ENCODE measurements at regions not wholly inside any gene's neighbourhood (a gene's known extent, or its start where the extent isn't known, plus 50 kb on each side); places are given as distances from the start of the nearest gene placed in this dataset.

- Histone ChIP-seq H3K36me3 (ENCODE audit: control insufficient read depth, insufficient read depth, low read length) (no peaks in the 10 kb centered on the region), H3K9me3 (ENCODE audit: control insufficient read depth, insufficient read depth, low read length) (0 out of 2 replicates have a peak, but pooled peaks cover 6% of the 10 kb centered on the region), H3K9ac (ENCODE audit: low read depth, low read length) (no peak overlapping the region), H3K27me3 (ENCODE audit: control insufficient read depth, insufficient read depth, low read length) (no peaks in the 10 kb centered on the region), H3K4me3 (ENCODE audit: low read depth, low read length) (no peak overlapping the region), H3K4me1 (ENCODE audit: control insufficient read depth, insufficient read depth, low read length) (no peaks in the 10 kb centered on the region), H3K27ac (ENCODE audit: low read depth, low read length) (no peak overlapping the region)
These were observed 476.7 kb upstream of the CCDC179 start for GRCh38 chr11:23336961-23337360.

GRCh38 chr11:23353611-23354010 is 493.3 kb upstream of the CCDC179 start:
- Histone ChIP-seq H3K27ac (ENCODE audit: low read depth, low read length) (no peak overlapping the region), H3K4me1 (ENCODE audit: control insufficient read depth, insufficient read depth, low read length) (no peaks in the 10 kb centered on the region), H3K4me3 (ENCODE audit: low read depth, low read length) (no peak overlapping the region), H3K9ac (ENCODE audit: low read depth, low read length) (no peak overlapping the region), H3K9me3 (ENCODE audit: control insufficient read depth, insufficient read depth, low read length) (no peaks in the 10 kb centered on the region), H3K36me3 (ENCODE audit: control insufficient read depth, insufficient read depth, low read length) (no peaks in the 10 kb centered on the region), H3K27me3 (ENCODE audit: control insufficient read depth, insufficient read depth, low read length) (no peaks in the 10 kb centered on the region)

- Histone ChIP-seq H3K9me3 (ENCODE audit: control insufficient read depth, insufficient read depth, low read length) (no peaks in the 10 kb centered on the region), H3K4me3 (ENCODE audit: low read depth, low read length) (no peak overlapping the region), H3K27me3 (ENCODE audit: control insufficient read depth, insufficient read depth, low read length) (no peaks in the 10 kb centered on the region), H3K36me3 (ENCODE audit: control insufficient read depth, insufficient read depth, low read length) (no peaks in the 10 kb centered on the region), H3K9ac (ENCODE audit: low read depth, low read length) (no peak overlapping the region), H3K4me1 (ENCODE audit: control insufficient read depth, insufficient read depth, low read length) (no peaks in the 10 kb centered on the region), H3K27ac (ENCODE audit: low read depth, low read length) (no peak overlapping the region)
These were observed 499.0 kb upstream of the CCDC179 start for GRCh38 chr11:23359297-23359696.

GRCh38 chr11:23364076-23364475 is 503.8 kb upstream of the CCDC179 start:
- no peaks in the 10 kb centered on the region for H3K36me3 ChIP-seq (ENCODE audit: control insufficient read depth, insufficient read depth, low read length)
- no peak overlapping the region for H3K4me3 ChIP-seq (ENCODE audit: low read depth, low read length)
- H3K27me3 ChIP-seq (ENCODE audit: control insufficient read depth, insufficient read depth, low read length), result no peaks in the 10 kb centered on the region
- no peaks in the 10 kb centered on the region for H3K9me3 ChIP-seq (ENCODE audit: control insufficient read depth, insufficient read depth, low read length)
- H3K27ac ChIP-seq (ENCODE audit: low read depth, low read length), result no peak overlapping the region
- no peak overlapping the region for H3K9ac ChIP-seq (ENCODE audit: low read depth, low read length)
- peaks cover 13% of the 10 kb centered on the region for H3K4me1 ChIP-seq (ENCODE audit: control insufficient read depth, insufficient read depth, low read length)

- H3K36me3 ChIP-seq (ENCODE audit: control insufficient read depth, insufficient read depth, low read length), result no peaks in the 10 kb centered on the region
- no peaks in the 10 kb centered on the region for H3K27me3 ChIP-seq (ENCODE audit: control insufficient read depth, insufficient read depth, low read length)
- H3K4me3 ChIP-seq (ENCODE audit: low read depth, low read length), result no peak overlapping the region
- H3K9me3 ChIP-seq (ENCODE audit: control insufficient read depth, insufficient read depth, low read length), result no peaks in the 10 kb centered on the region
- H3K4me1 ChIP-seq (ENCODE audit: control insufficient read depth, insufficient read depth, low read length), result peaks cover 4% of the 10 kb centered on the region
- no peak overlapping the region for H3K9ac ChIP-seq (ENCODE audit: low read depth, low read length)
- H3K27ac ChIP-seq (ENCODE audit: low read depth, low read length), result no peak overlapping the region
These were observed 510.5 kb upstream of the CCDC179 start for GRCh38 chr11:23370580-23371275.

- H3K4me1 ChIP-seq (ENCODE audit: control insufficient read depth, insufficient read depth, low read length), result no peaks in the 10 kb centered on the region
- H3K9me3 ChIP-seq (ENCODE audit: control insufficient read depth, insufficient read depth, low read length), result no peaks in the 10 kb centered on the region
These were observed 517.6 kb upstream of the CCDC179 start for GRCh38 chr11:23377909-23378308.

GRCh38 chr11:23391031-23391430 is 530.8 kb upstream of the CCDC179 start:
- Histone ChIP-seq H3K9ac (ENCODE audit: low read depth, low read length) (no peak overlapping the region), H3K36me3 (ENCODE audit: control insufficient read depth, insufficient read depth, low read length) (no peaks in the 10 kb centered on the region), H3K9me3 (ENCODE audit: control insufficient read depth, insufficient read depth, low read length) (no peaks in the 10 kb centered on the region), H3K27ac (ENCODE audit: low read depth, low read length) (no peak overlapping the region), H3K4me3 (ENCODE audit: low read depth, low read length) (no peak overlapping the region), H3K27me3 (ENCODE audit: control insufficient read depth, insufficient read depth, low read length) (no peaks in the 10 kb centered on the region), H3K4me1 (ENCODE audit: control insufficient read depth, insufficient read depth, low read length) (peaks cover 6% of the 10 kb centered on the region; the same call in 1 of the 2 replicates)

More at GRCh38 chr11:23377909-23378308, 517.6 kb upstream of the CCDC179 start:
- no peak overlapping the region for H3K27ac ChIP-seq (ENCODE audit: low read depth, low read length)
- no peaks in the 10 kb centered on the region for H3K36me3 ChIP-seq (ENCODE audit: control insufficient read depth, insufficient read depth, low read length)
- H3K4me3 ChIP-seq (ENCODE audit: low read depth, low read length), result no peak overlapping the region
- H3K9ac ChIP-seq (ENCODE audit: low read depth, low read length), result no peak overlapping the region
- H3K27me3 ChIP-seq (ENCODE audit: control insufficient read depth, insufficient read depth, low read length), result no peaks in the 10 kb centered on the region

GRCh38 chr11:23398052-23398451 is 537.8 kb upstream of the CCDC179 start:
- H3K9ac ChIP-seq (ENCODE audit: low read depth, low read length), result no peak overlapping the region
- no peaks in the 10 kb centered on the region for H3K36me3 ChIP-seq (ENCODE audit: control insufficient read depth, insufficient read depth, low read length)
- 0 out of 2 replicates have a peak, but pooled peaks cover under 1% of the 10 kb centered on the region for H3K9me3 ChIP-seq (ENCODE audit: control insufficient read depth, insufficient read depth, low read length)
- H3K4me3 ChIP-seq (ENCODE audit: low read depth, low read length), result no peak overlapping the region
- no peak overlapping the region for H3K27ac ChIP-seq (ENCODE audit: low read depth, low read length)
- no peaks in the 10 kb centered on the region for H3K4me1 ChIP-seq (ENCODE audit: control insufficient read depth, insufficient read depth, low read length)
- H3K27me3 ChIP-seq (ENCODE audit: control insufficient read depth, insufficient read depth, low read length), result no peaks in the 10 kb centered on the region

GRCh38 chr11:23399995-23400394 is 539.7 kb upstream of the CCDC179 start:
- no peaks in the 10 kb centered on the region for H3K27me3 ChIP-seq (ENCODE audit: control insufficient read depth, insufficient read depth, low read length)
- H3K4me1 ChIP-seq (ENCODE audit: control insufficient read depth, insufficient read depth, low read length), result no peaks in the 10 kb centered on the region
- H3K36me3 ChIP-seq (ENCODE audit: control insufficient read depth, insufficient read depth, low read length), result no peaks in the 10 kb centered on the region
- H3K4me3 ChIP-seq (ENCODE audit: low read depth, low read length), result no peak overlapping the region
- no peak overlapping the region for H3K27ac ChIP-seq (ENCODE audit: low read depth, low read length)
- no peak overlapping the region for H3K9ac ChIP-seq (ENCODE audit: low read depth, low read length)
- H3K9me3 ChIP-seq (ENCODE audit: control insufficient read depth, insufficient read depth, low read length), result peaks cover 9% of the 10 kb centered on the region

- Histone ChIP-seq H3K36me3 (ENCODE audit: control insufficient read depth, insufficient read depth, low read length) (no peaks in the 10 kb centered on the region), H3K9me3 (ENCODE audit: control insufficient read depth, insufficient read depth, low read length) (peaks cover 17% of the 10 kb centered on the region), H3K27ac (ENCODE audit: low read depth, low read length) (no peak overlapping the region), H3K4me3 (ENCODE audit: low read depth, low read length) (no peak overlapping the region), H3K27me3 (ENCODE audit: control insufficient read depth, insufficient read depth, low read length) (no peaks in the 10 kb centered on the region), H3K4me1 (ENCODE audit: control insufficient read depth, insufficient read depth, low read length) (no peaks in the 10 kb centered on the region), H3K9ac (ENCODE audit: low read depth, low read length) (no peak overlapping the region)
These were observed 543.2 kb upstream of the CCDC179 start for GRCh38 chr11:23403210-23404185.

Data from HUES48 (cell line).